HG03025 (cell line): ENCODE measurements at regions not wholly inside any gene's neighbourhood (a gene's known extent, or its start where the extent isn't known, plus 50 kb on each side); places are given as distances from the start of the nearest gene placed in this dataset.

Source experiments
- ATAC-seq: cut with Tn5 transposase; IDR thresholded peaks from one replicate; pipeline ENCODE4 v1.9.1; 2021; ENCODE audit warnings: mild to moderate bottlenecking, moderate library complexity; ENCODE audit not compliant: unreplicated experiment, low FRiP score

DNA sequence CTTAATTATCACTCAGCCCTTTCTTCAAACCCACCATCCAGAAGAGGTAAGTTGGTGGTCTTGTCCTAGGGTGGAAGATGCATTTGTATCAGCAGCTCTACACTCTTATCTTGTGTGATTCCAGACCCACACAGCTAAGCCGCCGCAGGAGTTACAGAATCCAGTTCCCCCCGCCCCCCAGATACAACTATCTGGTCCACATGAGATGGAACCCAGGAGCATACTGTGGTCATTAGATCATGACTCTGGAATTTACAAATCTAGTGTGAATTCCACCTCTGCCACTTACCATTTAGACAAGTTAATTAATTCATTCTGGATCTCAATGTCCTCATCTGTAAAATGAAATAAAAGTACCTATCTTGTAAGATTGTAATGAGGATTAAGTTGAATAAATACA lies 486.4 kb downstream of the BCL11A start:
- ATAC-seq = no peak

DNA sequence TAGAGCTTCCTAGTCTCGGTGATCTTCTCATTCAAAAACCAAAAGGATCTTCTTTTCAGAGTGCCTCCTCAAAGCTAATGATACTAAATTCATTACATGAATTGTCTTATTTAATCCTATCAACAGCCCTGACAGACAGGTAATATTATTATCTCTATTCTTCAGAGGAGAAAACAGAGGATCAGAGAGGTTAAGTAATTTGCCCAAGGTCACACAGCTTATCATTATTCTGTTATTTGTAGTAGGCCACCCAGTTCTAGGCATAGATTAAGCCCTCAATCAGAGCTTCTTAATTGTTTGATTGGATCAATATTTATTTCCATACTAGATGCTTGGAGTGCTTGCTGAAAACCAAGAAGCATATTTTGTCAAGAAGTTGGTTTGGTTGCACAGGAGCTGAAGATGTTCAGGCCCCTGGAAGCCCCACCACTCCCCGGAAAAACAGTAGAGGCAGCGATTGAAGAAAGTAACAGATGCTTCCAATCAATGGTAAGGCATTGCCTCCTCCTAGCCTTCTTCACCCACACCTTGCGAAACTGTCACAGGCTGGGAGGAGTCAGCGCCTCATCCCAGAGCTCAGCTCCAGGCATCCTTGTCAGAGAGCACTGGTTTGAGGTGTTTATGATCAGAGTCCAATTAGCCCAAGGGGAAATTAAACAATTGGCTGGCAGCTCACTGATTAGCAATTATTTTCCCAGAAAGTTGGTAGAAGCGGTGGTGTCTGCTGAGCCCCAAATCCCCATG lies 487.2 kb downstream of the BCL11A start:
- no peak for ATAC-seq

DNA sequence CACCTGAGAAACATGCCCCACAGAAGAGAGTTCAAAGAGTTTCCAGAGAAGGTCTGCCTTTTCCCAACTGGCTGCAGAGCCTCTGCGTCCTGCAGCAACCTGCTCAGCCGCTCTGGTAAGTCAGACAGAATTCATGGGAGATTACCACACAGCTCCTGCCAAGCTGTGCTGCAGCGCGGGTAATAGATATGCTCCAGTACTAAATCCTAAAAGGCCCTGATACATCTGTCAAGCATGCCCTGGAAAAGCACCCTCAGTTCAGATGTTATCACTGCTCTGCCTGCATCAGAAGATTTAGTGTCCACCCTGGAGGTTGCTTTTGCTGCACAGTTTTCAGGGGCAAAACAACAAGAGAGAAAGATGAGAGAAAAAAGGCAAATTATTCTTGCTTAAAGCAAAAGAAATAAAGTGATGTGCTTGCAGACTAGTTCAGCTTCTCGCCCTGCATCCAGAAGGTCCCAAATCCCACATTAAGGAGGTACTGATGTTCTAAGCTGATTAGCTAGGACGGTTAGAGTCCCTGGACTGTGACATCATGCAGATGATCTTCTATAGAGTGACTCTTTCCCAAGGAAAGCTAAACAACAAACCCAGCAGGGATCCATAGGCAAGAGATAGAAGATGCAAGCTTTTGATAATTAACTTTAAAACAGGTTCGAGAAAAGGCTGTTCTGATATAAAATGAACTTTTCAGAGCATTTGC lies 488.6 kb downstream of the BCL11A start:
- no peak for ATAC-seq

DNA sequence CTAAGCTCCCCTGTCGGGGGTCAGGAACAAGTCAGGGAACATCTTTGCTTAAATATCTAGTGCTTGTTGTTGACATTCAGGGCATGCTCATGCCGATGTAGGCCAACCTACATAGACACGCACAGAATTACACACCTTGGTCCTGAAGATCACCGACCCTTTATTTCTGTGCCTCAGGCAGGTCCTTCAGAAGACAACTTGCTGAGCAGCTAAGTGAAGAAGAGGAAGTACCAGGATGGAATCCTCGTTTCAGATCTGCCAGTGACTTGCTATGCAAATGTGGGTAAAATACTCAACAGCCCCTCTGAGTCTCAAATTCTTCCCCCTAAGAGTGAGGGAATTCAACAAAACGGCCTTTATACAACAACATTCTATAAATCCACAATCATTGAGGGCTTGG lies 494.7 kb downstream of the BCL11A start:
- ATAC-seq = no peak

DNA sequence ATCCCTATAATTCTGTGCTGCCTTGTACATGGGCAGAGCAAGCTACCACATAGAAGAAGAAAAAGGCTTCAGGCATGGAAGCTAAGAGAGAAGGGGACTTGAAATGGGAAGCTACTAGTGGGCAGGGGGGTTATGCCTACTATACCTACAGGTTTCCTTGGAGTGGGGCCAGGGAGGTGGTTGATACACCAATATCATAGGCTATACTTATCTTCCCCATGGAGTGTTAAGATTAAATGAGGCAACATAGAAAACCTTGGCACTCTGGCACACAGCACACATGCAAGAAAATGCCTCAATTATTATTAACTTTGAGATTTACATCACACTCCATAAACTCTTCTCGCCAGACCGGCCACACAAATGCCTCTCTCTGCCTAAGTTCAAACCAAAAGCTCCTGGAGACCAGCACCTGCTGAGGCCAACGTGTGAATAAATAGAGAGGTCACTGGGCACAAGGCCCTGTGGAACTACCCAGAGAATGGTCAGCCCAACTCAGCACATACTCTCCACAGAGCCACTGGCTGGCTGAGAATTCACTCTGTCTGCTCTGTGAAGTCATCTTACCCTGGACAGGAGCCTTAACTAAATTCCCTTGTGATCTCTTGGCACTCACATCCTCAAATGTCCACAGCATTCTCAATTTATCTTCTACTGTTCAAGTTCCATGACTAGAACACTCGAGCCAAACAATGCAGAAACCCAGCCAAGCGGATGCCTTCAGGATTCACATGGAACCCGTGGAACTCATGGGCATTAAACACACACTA lies 498.7 kb downstream of the BCL11A start:
- ATAC-seq = no peak

DNA sequence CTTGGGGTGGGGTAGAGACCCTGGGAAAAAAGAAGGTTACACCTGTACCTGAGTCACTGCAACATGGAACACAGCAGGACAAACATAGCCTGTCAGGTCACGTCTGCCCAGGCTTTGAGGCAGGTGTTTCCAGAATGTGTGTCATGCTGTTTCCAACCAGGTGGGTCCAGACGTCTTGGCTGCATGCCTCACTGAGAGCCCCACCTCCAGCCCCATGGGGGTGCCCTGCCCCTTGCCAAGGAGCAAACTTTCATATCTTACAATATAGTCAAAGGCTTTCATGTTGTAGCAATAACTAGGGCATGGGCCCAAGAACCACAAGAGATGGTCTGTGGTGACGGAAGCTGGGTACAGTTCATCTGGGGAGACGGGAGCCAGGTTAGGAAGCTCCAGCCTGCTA lies 499.7 kb downstream of the BCL11A start:
- ATAC-seq = no peak

DNA sequence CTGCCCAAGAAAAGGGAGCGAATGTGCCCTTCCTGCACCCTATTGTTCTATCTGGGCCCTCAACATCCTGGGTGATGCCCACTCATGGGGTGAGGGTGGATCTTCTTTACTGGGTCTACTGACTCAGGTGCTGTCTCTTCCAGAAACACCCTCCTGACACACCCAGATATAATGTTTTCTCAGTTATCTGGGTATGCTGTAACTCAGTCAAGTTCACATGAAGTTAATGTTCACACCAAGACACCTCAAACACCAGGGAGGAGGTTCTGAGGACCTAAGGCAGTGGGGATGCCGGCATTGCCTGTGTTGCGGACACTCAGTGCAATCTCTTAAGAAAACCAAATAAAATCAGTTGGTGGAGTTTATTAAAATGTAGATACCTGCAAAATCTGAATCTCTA lies 500.9 kb downstream of the BCL11A start:
- ATAC-seq = no peak

DNA sequence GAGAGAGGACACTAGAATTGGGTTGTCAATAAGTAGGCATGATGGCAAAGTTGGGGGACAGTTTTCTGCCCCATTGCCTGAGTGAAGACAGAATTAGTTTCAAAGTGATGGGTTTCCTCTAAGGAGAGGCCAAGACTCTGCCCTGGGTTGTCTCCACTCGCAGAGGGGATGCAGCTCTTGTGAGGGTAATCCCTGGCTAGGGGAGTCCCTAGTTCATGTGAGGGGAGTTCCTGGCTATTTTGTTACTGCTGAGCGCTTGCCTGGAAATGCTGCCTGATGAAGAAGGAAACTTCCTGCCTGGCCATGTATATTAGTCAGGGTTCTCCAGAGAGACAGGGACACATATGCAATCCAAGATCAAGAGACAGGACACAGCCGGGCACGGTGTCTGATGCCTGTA lies 501.5 kb downstream of the BCL11A start:
- no peak for ATAC-seq

DNA sequence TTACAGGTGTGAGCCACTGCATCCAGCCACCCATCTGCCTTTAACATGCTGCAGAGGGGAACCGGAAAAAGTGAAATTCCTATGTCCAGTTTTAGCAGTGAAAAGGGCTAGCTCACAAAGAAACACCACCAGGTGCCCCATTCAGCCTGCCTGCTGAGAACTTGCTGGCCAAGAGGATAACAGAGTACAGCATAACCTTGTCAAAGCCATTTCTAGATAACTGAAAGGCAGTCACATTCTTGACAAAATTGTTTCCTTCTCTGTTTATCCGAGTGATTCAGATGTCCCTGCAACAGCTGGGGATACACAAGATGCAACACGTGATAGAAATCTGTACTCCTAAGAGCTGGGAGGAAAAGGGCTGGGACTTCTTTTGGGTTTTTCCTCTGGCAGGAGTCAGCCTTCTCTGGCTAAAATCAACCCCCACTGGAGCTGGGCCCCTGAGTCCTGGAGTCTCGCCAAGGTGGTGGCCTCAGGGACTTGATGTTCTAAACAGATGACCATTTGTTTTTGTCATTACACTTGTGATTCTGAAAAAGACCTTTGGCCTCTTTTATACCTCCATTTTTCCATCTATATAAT lies 505.4 kb downstream of the BCL11A start:
- ATAC-seq = no peak

DNA sequence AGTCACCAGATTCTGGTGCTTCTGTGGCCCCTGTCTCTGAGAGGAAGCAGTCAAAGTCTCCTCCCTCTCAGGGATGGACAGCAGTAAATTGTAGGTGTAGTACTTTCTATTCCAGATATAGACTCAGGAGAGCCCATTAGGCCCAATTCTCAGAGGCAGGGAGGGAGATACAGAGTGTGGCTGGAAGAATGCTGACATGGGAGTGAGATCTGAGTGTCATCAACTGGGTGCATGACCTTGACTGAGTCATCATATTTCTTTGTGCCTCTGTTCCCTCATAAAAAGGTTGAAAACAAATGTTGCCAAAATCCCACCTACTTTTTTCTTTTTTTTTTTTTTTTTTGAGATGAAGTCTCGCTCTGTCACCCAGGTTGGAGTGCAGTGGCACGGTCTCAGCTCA lies 506.1 kb downstream of the BCL11A start:
- no peak for ATAC-seq

DNA sequence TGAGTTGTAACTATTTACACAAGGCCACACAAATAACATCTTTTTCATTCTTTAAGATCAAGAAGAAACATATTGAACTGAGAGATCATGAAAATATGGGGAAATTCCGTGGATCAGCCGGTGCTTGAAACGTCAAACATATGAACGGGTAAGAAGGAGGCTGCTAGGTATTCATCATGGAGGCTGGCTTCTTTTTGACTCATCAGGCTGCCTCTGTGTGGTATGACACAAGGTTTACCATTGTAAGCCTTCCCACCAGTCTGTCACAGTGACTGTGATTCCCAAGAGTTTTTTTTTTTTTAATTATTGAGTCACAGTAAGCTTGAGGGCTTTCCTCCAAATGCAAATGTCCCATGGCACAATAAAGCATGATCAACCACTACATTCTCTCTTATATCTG lies 506.9 kb downstream of the BCL11A start:
- ATAC-seq = no peak

DNA sequence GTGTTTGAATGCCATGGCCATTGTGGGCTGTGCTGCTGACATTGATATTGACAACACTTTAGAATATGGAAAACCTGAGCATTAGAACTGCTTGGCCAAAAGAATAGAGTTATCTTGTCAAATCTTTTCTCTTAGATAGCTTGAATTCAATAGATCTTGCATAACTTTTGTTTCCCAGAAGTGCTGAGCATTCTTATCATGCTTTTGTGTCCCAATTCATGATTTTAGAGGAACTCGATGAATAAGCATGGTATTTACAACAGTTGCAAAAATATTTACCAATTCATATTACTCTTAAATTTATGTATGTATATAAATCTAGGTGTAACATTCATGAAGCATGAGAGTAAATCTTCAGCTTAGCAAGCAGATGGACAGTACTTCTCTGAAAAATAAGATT lies 508.0 kb downstream of the BCL11A start:
- ATAC-seq = no peak

DNA sequence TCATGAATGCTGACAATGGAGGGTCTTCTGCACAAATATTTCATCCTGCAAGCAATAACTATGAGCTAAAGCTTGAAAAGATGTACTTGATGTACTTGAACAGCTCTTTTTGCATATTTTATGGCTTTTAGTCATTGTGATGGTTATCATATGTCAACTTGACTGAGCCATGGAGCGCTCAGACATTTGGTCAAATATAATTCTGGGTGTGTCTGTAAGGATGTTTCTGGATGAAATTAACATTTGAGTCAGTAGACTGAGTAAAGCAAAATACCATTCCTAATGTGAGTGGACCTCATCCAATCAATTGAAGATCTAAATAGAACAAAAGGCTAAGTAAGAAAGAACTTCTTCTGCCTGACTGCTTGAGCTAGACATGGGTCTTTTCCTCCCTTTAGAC lies 509.0 kb downstream of the BCL11A start:
- no peak for ATAC-seq

DNA sequence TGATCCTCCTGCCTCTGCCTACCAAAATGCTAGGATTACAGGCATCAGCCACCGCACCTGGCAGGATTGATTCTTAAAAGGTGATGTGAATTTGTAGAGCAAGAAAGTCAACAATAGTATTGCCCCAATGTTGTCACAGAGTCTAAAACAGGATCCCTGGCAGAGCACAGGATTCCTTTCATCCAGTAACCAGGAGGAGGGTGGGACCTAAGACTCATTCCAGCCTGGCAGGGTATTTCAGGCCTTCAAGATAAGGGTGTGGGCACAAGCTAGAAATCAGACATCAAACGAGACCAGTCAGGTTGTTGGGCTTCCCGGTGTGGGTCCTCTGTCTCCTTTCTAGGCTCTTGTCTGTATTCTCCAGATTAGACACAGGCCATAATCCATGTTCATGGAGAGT lies 511.4 kb downstream of the BCL11A start:
- ATAC-seq = no peak

DNA sequence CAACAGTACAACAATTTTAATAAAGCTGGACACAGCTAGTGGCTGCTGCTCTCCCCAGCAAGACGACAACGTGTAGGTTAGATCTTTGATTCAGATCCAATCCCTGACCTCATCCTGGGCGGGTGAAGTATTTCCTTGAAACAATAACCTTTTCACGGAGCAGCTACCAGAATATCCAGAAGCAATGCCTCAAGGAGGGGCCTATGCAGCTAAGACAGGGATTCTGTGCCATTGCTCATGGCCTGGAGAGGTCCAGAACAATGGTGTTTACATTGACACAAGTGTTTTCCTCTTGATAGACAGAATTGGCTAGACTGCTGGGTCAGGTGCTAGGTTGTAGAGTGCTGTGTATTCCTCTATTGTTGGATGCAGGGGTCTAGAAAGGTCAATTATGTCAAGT lies 520.1 kb downstream of the BCL11A start:
- no peak for ATAC-seq

DNA sequence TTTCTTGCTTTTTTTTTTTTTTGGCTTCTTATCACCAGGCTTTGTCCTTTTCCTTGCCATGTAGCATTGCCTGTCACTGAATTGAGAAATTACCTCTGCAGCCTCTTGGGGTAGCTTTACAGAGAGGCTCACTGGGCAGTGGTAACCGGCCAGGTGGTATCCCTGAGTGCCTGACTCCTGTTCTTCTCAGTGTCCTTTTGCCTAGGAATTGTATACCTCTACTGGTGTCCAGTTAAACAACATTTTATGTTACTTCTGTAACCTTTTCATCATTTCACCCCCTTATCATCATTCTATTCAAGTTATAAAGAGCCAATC lies 523.9 kb downstream of the BCL11A start:
- no peak for ATAC-seq

DNA sequence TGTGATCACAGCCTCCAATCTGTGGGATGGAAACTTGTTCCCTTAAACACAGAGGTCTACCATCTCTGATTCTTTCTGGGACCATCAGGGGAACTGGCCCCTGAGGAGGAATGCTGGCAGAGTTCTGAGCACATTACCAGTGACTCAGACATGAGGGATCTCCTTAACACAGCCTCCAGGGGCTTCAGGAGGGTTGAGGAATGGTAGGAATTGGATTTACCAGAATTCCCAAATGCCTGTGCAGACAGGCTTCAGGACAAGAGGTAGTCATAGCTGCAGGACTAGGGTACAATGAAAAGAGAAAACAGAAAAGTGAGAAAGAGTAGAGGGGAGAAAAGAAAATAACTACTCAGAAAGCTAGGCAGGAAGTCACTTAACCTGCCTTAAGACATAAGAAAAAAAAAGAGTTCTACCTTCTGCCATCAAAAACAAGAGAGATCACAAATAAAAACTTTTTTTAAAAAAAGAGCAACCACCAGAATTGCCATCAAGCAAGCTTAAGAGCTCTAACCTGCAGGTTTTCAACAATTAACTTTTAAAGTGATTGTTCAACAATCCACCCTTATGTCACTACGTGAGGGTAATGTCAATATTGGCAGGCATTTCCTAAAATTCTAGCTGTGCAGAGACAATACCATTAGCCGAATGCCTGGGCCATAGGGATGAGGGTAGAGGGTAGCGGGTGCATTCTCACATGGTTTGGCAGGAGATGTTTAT lies 524.4 kb downstream of the BCL11A start:
- no peak for ATAC-seq

DNA sequence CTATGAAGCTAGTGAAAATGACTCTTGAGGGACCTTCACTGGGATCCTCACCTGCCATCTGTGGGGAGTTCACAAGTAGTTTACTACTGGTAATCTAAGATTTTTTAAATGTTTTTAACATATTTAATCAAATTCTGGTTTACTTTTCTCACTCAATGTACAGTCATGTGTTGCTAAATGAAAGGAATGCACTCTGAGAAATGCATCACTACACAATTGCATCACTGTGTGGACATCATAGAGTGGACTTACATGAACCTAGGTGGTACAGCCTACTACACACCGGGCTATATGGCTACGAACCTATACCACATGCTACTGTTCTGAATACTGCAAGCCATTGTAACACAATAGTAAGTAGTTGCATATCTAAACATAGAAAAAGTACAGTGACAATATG lies 528.0 kb downstream of the BCL11A start:
- no peak for ATAC-seq

DNA sequence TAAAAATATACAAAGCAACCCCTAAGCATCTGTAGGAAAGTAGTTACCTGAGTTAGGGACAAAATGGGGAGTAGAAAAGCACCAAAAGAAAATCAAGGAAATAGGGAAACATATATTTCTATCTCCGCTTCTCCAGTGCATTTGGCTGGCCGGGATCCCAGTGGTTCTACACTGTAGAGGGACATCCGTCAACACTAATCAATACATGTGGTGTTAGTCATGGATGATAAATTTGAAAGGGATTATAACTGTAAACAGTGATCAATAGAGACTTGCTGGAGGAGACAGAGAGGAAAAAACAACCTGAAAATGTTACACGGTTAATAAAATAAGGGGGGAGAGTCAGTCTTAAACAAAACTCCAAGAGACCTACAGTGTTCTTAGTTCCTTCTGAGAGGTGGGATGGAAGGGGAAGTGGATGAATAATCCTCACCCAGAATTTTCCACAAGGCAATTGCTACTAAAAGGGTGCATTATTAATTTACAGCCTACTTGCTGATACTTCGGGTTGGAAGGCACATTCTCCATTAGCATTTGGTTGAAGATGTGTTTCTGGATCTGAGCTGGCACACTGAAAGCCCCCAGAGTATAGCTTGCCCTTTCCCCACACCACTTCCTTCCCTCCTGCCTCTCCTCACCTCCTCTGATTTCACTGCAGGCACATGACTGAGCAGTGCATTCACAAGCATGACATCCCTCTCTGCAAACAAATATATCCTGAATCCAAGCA lies 530.0 kb downstream of the BCL11A start:
- no peak for ATAC-seq

DNA sequence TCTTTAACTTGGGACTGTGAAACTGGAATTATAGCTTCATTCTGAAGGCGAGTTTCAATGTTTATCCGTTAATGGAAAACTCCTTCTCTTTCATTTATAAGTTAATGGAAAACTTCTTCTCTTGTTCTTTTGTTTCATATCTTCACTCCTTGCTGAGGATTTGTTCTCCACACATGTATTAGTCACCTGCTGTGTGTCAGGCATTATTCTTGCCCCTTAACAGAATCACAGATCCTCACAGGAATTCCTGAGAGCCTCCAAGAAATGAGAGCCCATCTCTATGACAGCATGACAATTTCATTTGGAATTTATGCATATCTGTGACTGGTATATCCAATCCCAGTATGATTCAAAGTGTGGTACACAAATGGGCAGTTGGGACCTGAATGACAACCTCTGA lies 545.8 kb downstream of the BCL11A start:
- ATAC-seq = no peak
